TTC549 (cell line): ENCODE measurements at regions not wholly inside any gene's neighbourhood (a gene's known extent, or its start where the extent isn't known, plus 50 kb on each side); places are given as distances from the start of the nearest gene placed in this dataset.
"Not testable (repeated sequence)": the region's sequence is repeated elsewhere in the genome, so short reads cannot be mapped to it uniquely, and the experiment has no call there.

Source experiments
- FAIRE-seq: peaks from 2 replicates; lab custom pipeline; 2012; peaks lifted over from hg19 to GRCh38; lab: Jason Lieb, UNC

GRCh38 chr10:64120301-64120980, 599.2 kb downstream of the REEP3 start:
- not testable (repeated sequence) for FAIRE-seq

- FAIRE-seq, result no peak
These were observed 609.0 kb downstream of the REEP3 start for GRCh38 chr10:64130152-64130551.

GRCh38 chr10:64134676-64135075, 613.5 kb downstream of the REEP3 start:
- no peak for FAIRE-seq

- FAIRE-seq, result no peak
These were observed 621.2 kb downstream of the REEP3 start for GRCh38 chr10:64142395-64142794.

GRCh38 chr10:64148607-64149006, 627.4 kb downstream of the REEP3 start:
- FAIRE-seq, result no peak

- FAIRE-seq, result no peak
These were observed 635.0 kb downstream of the REEP3 start for GRCh38 chr10:64156166-64156565.

GRCh38 chr10:64158551-64158950, 637.4 kb downstream of the REEP3 start:
- no peak for FAIRE-seq

- no peak for FAIRE-seq
These were observed 639.0 kb downstream of the REEP3 start for GRCh38 chr10:64159910-64160872.

- no peak for FAIRE-seq
These were observed 649.6 kb downstream of the REEP3 start for GRCh38 chr10:64170791-64171190.

- FAIRE-seq, result no peak
These were observed 652.6 kb downstream of the REEP3 start for GRCh38 chr10:64173826-64174225.

- FAIRE-seq, result no peak
These were observed 653.6 kb downstream of the REEP3 start for GRCh38 chr10:64174666-64175255.

GRCh38 chr10:64175271-64175962, 654.2 kb downstream of the REEP3 start:
- no peak for FAIRE-seq

- no peak for FAIRE-seq
These were observed 661.5 kb downstream of the REEP3 start for GRCh38 chr10:64182671-64183070.

GRCh38 chr10:64191286-64191685, 670.1 kb downstream of the REEP3 start:
- no peak for FAIRE-seq

- no peak for FAIRE-seq
These were observed 675.6 kb downstream of the REEP3 start for GRCh38 chr10:64196638-64197315.

GRCh38 chr10:64201936-64202335, 680.7 kb downstream of the REEP3 start:
- FAIRE-seq, result no peak

GRCh38 chr10:64204504-64204903, 683.3 kb downstream of the REEP3 start:
- not testable (repeated sequence) for FAIRE-seq

GRCh38 chr10:64206409-64206808, 685.2 kb downstream of the REEP3 start:
- FAIRE-seq, result no peak

GRCh38 chr10:64209561-64209960, 688.4 kb downstream of the REEP3 start:
- FAIRE-seq, result no peak

GRCh38 chr10:64210211-64210610, 689.0 kb downstream of the REEP3 start:
- FAIRE-seq, result no peak

GRCh38 chr10:64211466-64211865, 690.3 kb downstream of the REEP3 start:
- FAIRE-seq, result no peak

- no peak for FAIRE-seq
These were observed 693.9 kb downstream of the REEP3 start for GRCh38 chr10:64215088-64215487.
